Midbrain (tissue), 1 donor: ENCODE measurements at regions not wholly inside any gene's neighbourhood (a gene's known extent, or its start where the extent isn't known, plus 50 kb on each side); places are given as distances from the start of the nearest gene placed in this dataset.

Experiments
- DNase-seq: peaks from one replicate; lab custom pipeline; 2025; lab: John Stamatoyannopoulos, UW

GRCh38 chr6:47151232-47151898 is 109.2 kb upstream of the ADGRF1 start:
- DNase-seq = no peak

DNA sequence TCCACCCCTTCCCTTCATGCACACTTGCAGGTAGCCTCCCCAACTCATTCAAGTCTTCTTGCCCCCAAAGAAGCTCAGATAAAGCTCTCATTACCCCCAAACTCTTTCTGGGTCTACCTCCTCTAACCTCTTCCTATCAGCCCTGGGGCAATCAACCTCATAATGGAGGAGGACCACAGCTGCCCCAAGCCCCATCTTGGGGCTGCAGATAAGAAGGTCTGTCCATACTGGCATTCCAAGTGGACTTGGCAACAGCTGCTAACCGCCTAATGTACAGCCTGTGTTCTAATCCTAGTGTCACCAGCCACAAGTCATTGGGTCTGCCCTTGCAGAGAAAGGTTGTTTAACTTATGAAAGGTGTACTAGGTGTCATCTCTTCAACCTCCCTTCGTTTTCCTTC is 107.4 kb upstream of the ADGRF1 start:
- no peak for DNase-seq

DNA sequence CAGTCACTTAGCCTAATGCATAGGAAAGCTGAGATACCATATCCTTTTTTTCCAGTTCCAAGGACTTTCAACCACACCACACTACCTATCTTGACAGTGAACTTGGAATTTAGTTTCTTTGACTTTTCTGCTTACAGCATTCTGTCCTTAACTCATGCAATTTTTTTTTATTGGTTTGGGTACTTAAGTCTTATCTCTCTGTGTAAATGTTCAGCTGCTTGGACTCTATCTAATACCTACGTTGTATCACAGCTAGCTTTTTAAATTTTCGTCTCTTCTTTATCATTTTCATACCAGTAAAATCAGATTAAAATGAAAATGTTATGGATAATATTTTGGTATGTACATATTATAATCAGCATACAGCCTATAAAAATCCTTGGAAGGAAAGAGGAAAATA is 106.9 kb upstream of the ADGRF1 start:
- DNase-seq = no peak

DNA sequence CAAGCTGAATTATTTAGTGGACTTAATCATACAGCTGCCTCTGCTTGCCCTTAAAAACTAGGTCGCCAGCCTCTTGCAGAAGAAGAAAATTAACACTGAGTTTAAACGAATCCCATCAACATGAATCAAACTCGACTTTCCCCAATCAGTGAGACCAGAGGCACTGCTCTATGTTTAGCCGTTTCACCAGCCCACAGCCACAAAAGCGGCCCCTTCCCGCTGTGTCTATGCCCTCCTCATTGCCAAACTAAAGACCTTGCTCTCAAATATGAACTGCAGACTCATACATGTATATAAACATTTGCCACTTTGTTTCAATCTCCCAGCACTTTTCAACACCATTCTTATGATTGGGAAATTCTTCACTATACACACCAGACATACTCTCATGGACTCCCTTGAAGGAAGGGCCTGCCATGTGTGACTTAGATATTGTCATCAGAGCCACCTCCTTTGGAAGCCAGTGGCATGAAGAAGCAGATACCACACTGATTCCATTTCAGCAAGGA is 105.8 kb upstream of the ADGRF1 start:
- DNase-seq = no peak

- no peak for DNase-seq
Measured at GRCh38 chr6:47147175-47147727, 105.1 kb upstream of the ADGRF1 start.

GRCh38 chr6:47146431-47147174 is 104.5 kb upstream of the ADGRF1 start:
- DNase-seq = no peak

GRCh38 chr6:47145212-47145611 is 103.1 kb upstream of the ADGRF1 start:
- no peak for DNase-seq

DNA sequence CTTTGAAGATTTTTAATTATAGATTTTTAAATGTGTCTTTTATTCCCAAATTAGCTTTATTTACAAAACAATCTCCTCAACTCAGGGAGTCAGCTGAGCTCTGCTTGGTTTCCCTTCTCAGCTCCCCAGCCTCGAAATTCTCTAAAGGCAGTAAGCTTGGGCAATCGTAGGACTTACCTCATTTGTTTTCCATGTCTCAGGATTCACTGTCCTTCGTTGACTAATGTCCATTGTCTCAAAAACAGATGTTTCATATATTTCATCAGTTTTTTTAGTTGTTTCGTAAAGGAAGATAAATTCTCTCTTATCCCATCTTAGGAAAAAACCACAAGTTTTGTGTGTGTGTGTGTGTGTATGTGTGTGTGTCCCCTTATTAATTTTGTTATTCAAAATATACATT is 102.2 kb upstream of the ADGRF1 start:
- DNase-seq = no peak

DNA sequence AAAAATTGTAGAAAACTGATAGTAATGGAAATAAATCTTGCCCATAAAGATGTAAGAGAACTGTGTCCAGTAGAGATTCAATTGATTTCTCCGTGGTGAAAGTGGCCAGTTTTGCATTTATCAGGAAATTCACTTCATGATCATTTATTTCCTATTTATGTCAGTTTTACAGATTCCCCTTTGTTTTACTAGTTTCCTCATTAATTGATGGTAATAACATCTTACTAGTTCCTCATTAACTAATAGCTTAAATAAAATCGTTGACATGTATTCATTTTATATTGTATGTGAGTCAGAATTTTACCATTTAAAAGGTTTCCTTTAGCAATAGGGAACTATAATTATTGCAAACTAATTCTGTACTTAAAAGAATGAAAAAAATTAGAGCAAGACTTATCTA is 99.8 kb upstream of the ADGRF1 start:
- DNase-seq = no peak

- no peak for DNase-seq
Measured at GRCh38 chr6:47141171-47141570, 99.0 kb upstream of the ADGRF1 start.

DNA sequence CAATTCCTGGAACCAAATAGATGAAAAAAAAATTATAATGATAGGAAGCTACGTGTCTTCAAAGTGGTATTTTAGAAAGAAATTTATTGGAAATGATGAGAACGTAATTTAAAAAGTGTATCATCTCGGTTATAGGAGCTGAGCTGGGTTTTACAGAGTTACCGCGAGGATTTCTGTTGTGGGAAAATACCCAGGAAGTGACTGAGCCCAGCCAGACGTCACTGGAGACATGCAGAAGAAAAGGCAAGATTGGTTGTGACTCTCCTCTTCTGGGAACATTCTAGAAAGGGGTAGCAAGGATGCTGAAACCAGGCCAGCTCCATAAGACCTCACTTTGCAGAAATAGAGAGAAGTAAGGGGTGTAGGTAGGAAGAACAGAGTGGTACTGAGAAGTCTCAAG is 95.9 kb upstream of the ADGRF1 start:
- DNase-seq = no peak

DNA sequence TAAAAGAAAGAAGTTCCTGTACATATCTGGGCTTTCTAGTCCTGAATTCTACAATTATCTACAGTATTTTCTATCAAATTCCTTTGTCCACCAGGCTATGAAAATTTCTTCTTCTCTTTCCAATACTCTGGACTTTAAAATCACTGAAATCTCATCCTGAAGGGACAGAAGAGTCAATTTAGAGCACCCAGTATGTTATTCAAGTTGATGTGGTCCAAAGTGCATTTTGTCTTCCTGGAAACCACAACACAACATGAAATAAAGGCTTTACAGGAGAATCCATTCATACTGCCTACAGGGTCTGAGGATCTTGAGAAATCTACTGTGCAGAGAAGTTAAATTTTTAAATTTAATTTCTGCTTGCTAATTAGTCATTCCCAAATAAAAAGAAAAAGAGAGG is 94.9 kb upstream of the ADGRF1 start:
- no peak for DNase-seq

GRCh38 chr6:47135772-47136171 is 93.6 kb upstream of the ADGRF1 start:
- DNase-seq = no peak

- no peak for DNase-seq
Measured at GRCh38 chr6:47134476-47135189, 92.5 kb upstream of the ADGRF1 start.

- no peak for DNase-seq
Measured at GRCh38 chr6:47133230-47134000, 91.3 kb upstream of the ADGRF1 start.

GRCh38 chr6:47132724-47133123 is 90.6 kb upstream of the ADGRF1 start:
- no peak for DNase-seq

DNA sequence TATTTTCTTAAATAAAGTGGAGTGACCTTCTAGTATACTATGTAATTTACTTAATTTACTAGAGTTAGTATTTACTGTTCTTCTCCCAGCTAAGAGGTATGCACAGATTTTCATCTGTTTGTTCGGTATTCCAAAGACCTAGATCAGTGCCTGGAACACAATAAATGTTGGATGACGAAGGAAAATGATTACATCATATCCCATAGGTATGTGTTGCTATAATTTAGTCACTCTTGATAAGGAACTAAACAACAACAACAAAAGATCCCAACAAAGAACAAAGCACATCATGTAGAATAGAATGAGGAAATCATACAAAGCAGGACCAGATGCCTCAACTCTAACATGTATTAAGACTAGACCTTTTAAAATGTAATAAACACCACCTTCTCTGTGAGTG is 89.6 kb upstream of the ADGRF1 start:
- no peak for DNase-seq

- DNase-seq = peak; percentile 15
Measured at GRCh38 chr6:47130086-47130485, 88.0 kb upstream of the ADGRF1 start.

DNA sequence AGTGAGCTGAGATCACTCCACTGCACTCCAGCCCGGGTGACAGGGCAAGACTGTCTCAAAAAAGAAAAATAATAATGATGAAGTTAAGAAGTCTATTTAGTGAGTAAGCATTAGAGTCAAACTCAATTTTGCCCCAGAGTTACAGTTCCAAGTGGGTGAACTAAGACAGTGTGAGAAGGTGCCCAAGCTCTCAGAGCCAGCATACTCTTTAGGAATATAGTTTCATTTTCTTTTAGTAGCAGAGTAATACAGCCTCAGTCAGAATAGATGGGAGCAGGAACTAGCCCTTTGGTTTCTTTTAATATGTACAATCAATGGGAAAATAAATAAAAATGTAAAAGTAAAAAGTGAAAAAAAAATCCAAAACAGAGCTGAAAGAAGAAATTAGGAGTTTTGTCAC is 87.0 kb upstream of the ADGRF1 start:
- no peak for DNase-seq

DNA sequence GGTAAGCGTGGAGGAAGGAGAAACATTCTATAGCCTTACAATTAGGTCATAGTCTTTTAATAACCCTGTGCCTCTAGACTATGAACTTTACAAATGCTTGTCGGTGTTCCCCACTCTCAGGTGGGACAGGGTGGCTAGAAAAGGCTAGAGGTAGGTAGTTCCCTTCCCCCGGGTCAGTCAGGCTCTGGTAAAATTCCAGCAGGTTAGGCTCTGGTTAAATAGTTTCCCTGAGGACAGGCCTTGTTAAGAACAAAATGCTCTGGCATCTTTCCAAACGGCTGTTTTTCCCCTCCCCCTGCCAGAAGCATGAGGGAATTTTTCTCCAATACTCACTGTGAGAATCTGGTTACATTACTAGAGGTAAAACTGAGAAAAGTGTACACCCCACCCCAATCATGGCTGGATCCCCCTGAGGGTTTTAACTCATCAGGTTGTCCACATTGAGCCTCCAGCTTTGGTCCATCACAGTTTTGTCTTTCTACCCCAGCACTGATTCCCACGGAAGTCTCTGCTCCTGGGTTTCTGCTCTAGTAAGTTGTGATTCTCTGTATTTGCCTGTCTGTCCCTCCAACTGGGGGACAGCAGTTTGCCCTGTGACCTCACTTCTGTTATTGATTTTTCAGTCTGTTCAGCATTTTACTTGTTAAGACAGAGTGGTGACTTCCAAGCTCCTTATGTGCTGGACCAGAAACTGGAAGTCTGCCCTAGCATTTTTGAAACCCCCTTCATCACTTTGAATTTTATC is 84.7 kb upstream of the ADGRF1 start:
- no peak for DNase-seq

DNA sequence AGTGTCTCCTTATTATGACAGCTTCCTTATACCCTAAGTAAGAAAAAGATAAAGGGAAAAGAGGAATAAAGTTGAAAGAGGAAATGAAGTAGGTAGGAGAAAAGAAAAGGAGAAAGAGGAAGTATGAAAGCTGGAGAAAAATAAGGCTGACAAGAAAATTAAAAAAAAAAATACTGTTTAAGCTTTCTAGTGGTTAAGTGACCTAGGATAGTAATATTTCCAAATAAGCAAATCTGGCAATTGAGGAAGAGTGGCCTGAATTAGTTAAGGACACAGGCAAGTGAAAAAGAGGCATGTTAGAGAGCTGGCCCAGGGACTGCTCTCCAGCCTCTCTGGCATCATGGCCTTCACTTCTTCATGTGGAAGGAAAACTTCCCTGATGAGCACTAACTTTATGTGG is 76.5 kb upstream of the ADGRF1 start:
- no peak for DNase-seq
